LoVo (cell line): ENCODE measurements at regions not wholly inside any gene's neighbourhood (a gene's known extent, or its start where the extent isn't known, plus 50 kb on each side); places are given as distances from the start of the nearest gene placed in this dataset.
A peak's percentile ranks its signal among the peaks of the same experiment; 100 is the strongest.
"Not testable (repeated sequence)": the region's sequence is repeated elsewhere in the genome, so short reads cannot be mapped to it uniquely, and the experiment has no call there.

Experiments
- DNase-seq: peaks from one replicate; pipeline ENCODE4 v3.0.0-alpha.2; 2016; ENCODE audit warnings: low spot score

DNA sequence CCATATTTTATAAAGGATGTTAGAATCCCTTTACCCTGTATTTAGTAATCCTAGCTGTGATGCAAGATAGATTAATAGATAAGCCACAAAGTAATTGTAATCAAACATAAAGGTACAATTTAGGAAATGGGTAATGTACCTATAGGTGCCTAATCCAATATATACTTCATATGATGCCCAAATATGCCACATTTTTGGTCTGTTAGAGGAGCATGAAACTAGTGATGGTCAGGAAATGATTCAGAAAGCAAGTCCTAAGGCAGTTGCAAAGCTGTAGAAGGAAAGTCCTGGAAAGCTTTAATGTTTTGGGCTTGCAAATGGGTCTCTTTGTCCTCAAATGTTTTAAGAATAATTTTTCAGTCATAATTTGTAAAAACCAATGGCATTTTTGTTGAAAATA is 76.6 kb upstream of the PTPRK start:
- DNase-seq, result no peak

DNA sequence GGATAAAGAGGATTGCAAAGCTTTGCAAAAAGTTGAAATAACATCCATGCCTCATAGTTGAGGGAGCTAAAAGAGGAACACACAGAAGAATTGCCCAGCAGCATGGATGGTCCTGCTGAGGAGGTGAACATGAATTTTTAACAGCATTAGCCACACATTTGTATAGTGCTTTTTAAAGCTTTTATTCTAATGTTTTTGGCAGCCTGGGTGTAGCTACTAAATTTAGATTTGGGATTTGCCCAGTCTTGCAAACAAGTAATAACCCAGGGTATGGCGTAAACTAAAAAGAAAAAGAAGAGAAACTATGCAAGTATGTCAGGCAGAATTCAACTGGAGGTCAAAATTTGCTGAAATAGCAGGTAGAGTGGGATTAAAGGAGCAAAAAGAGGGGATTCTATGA is 75.1 kb upstream of the PTPRK start:
- no peak for DNase-seq

- no peak for DNase-seq
These were observed 65.7 kb upstream of the PTPRK start for GRCh38 chr6:128586095-128586494.

DNA sequence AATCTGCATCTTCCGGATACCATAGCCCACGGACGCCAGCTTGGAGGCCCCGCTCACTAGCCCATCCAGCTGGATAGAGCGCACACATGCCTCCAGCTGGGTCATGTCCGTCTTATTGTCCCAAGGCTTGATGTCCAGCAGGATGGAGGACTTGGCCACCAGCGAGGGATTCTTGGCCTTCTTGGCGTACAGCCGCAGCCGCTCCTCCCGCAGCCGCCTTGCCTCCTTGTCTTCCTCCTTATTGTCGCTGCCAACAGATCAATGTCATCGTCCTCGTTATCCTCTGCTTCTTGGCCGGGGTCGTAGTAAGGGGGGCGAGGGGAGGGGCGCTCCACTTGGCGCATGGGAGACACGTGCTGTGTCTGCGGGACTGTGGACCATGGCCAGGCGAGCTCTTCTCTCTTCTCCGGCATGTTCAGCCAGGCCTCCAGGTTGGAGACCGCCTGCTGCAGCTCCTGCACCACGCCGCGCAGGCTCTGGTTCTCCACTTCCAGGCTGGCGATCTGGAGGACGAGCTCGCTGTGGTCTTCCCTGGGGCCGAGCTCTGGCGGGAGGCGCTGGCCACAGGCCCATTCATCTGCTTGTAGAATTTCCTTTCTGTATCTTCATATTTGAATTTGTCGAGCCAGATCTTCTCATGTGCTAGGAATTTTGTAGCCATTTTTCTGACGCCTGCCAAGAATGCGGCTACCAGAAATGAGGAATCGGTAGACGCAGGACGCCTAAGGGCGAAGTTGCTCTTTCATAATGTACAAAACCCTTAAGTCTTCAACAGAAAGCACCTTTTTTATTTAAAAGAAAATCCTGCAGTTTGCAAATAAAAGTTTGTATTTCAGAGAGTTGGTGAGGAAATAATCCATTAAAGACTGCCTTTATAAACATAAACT is 60.1 kb upstream of the PTPRK start:
- DNase-seq, result no peak

DNA sequence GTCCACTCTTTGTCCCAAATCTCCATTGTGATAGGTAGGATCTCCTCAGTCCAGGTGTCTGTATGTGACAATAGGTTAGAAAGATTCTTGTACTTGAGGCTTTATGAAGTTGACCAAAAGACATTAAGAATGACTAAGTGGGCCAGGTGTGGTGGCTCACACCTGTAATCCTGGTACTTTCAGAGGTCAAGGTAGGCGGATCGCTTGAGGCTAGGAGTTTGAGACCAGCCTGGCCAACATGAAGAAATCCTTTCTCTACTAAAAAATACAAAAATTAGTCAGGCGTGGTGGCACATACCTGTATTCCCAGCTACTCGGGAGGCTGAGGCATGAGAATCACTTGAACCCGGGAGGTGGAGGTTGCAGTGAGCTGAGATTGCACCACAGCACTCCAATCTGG is 54.9 kb upstream of the PTPRK start:
- not testable (repeated sequence) for DNase-seq

DNA sequence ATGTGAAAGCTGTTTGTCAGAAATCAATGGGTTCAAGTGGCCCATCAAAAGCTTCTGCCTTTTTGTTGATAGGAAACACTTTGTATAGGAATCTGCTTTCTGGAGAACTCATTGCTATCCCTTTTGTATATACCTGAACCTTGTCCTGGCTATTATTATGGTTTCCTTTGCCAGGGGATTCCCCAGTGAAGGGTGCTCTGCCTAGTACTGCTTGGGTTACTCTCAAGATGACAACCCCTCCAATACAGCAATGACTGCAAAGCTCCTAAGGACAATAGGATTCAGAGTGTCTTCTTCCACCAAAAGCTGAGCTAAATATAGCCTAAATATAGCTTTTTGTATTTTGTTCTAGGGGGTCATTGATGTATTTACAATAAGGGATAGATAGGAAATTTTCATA is 54.0 kb upstream of the PTPRK start:
- DNase-seq, result no peak

DNA sequence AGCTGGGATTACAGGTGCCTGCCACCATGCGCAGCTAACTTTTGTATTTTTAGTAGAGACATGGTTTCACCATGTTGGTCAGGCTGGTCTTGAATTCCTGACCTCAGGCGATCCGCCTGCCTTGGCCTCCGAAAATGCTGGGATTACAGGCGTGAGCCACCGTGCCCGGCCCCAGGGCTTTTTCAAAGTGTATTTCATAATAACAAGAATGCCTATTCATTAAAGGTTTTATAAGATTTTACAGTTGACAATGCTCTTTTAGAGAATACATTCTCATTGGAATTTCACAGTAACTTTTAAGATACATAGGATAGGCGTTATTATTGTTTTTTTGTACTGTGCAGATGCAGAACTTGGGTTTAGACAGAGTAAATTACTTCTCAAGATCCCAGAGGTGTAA is 52.6 kb upstream of the PTPRK start:
- no peak for DNase-seq

DNA sequence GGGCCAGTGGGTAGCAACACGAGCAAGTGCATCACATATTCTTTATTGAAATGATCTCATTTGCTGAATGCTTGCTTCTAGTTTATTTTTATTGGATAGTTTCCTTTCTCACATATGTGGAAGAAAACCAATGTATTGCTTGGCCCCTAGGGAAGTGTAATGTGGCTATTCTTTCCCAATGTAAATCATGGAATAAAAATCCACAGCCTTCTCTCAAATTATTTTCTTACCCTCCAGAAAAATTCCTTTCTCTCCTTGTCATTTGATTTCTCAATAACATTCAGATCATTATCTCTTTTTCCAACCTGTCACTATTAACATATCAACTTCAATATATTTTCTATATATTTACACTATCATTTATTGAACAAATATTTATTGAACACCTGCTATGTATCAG is 51.9 kb upstream of the PTPRK start:
- DNase-seq, result no peak

GRCh38 chr6:128570680-128571063 is 50.3 kb upstream of the PTPRK start:
- no peak for DNase-seq

- DNase-seq, result peak; percentile 63
These were observed 49.6 kb upstream of the PTPRK start for GRCh38 chr6:128569732-128570679.
